ENCODE measurements at regions not wholly inside any gene's neighbourhood (a gene's known extent, or its start where the extent isn't known, plus 50 kb on each side); places are given as distances from the start of the nearest gene placed in this dataset.

- no peak for TF ChIP-seq GATA2 (IDR thresholded peaks at IDR 0.05; ENCODE audit: low read depth, low read length)
- TF ChIP-seq GATA3 (IDR thresholded peaks at IDR 0.05; ENCODE audit: low read depth, low read length) = no peak
These were observed 210.4 kb downstream of the SOCS6 start for GRCh38 chr18:70499218-70499691.
